HG03432 (cell line): ENCODE measurements at regions not wholly inside any gene's neighbourhood (a gene's known extent, or its start where the extent isn't known, plus 50 kb on each side); places are given as distances from the start of the nearest gene placed in this dataset.
A peak's percentile ranks its signal among the peaks of the same experiment; 100 is the strongest.

ENCODE experiments used
- ATAC-seq: cut with Tn5 transposase; IDR thresholded peaks from one replicate; pipeline ENCODE4 v1.9.1; 2021; ENCODE audit warnings: mild to moderate bottlenecking, moderate library complexity; ENCODE audit not compliant: unreplicated experiment

GRCh38 chr11:31959716-31960115, 131.2 kb upstream of the RCN1 start:
- no peak for ATAC-seq

GRCh38 chr11:31958076-31958735, 132.7 kb upstream of the RCN1 start:
- ATAC-seq: peak; percentile 90

GRCh38 chr11:31957674-31958073, 133.2 kb upstream of the RCN1 start:
- ATAC-seq: peak; percentile 10

GRCh38 chr11:31956310-31956709, 134.6 kb upstream of the RCN1 start:
- ATAC-seq: peak; percentile 41

- ATAC-seq: no peak
Observed at GRCh38 chr11:31955838-31956237, 135.0 kb upstream of the RCN1 start.

GRCh38 chr11:31953803-31954327, 137.0 kb upstream of the RCN1 start:
- no peak for ATAC-seq

GRCh38 chr11:31949733-31950200, 138.6 kb upstream of the PAX6 start:
- ATAC-seq: peak; percentile 82

GRCh38 chr11:31947051-31947450, 135.9 kb upstream of the PAX6 start:
- no peak for ATAC-seq

- peak; percentile 96 for ATAC-seq
Observed at GRCh38 chr11:31943056-31943780, 132.1 kb upstream of the PAX6 start.

- no peak for ATAC-seq
Observed at GRCh38 chr11:31940371-31941037, 129.4 kb upstream of the PAX6 start.

- ATAC-seq: no peak
Observed at GRCh38 chr11:31939004-31939403, 127.9 kb upstream of the PAX6 start.

- no peak for ATAC-seq
Observed at GRCh38 chr11:31936312-31936711, 125.2 kb upstream of the PAX6 start.

- ATAC-seq: no peak
Observed at GRCh38 chr11:31932879-31933278, 121.8 kb upstream of the PAX6 start.

- no peak for ATAC-seq
Observed at GRCh38 chr11:31927982-31928381, 116.9 kb upstream of the PAX6 start.

GRCh38 chr11:31926816-31927528, 115.8 kb upstream of the PAX6 start:
- no peak for ATAC-seq

- ATAC-seq: no peak
Observed at GRCh38 chr11:31926106-31926505, 115.0 kb upstream of the PAX6 start.

GRCh38 chr11:31922450-31922849, 111.3 kb upstream of the PAX6 start:
- ATAC-seq: peak; percentile 83

GRCh38 chr11:31921081-31921480, 110.0 kb upstream of the PAX6 start:
- ATAC-seq: no peak

- no peak for ATAC-seq
Observed at GRCh38 chr11:31919175-31919574, 108.1 kb upstream of the PAX6 start.

- ATAC-seq: no peak
Observed at GRCh38 chr11:31915867-31916266, 104.7 kb upstream of the PAX6 start.

- ATAC-seq: peak; percentile 87
Observed at GRCh38 chr11:31913985-31914384, 102.9 kb upstream of the PAX6 start.
